ENCODE measurements at regions not wholly inside any gene's neighbourhood (a gene's known extent, or its start where the extent isn't known, plus 50 kb on each side); places are given as distances from the start of the nearest gene placed in this dataset.

GRCh38 chr21:19776076-19776475 lies 1222.1 kb upstream of the NCAM2 start:
- Histone ChIP-seq H3K27me3 (no peaks in the 10 kb centered on the region), H3K36me3 (no peaks in the 10 kb centered on the region), H3K4me1 (no peaks in the 10 kb centered on the region), H3K4me3 (no peak overlapping the region), H3K9me3 (peaks cover 0 to 20% (median 0%) of the 10 kb centered on the region in 12 donors), H3K27ac (no peak overlapping the region)
- DNase-seq = no peak
- intact Hi-C loops (cut with DNase I) = no loop called here
- ATAC-seq = no peak
- 49 to 69% (median 59%) methylated on average over 1 of the region's 1 CpG for WGBS, 4 donors
- no peak for TF ChIP-seq POLR2A (IDR thresholded peaks at IDR 0.05)
- no peak for TF ChIP-seq CTCF (IDR thresholded peaks at IDR 0.05)

- 69 to 78% (median 73%) methylated on average over 7 of the region's 7 CpGs for WGBS, 4 donors
- no peak for ATAC-seq
- Histone ChIP-seq H3K27me3 (no peaks in the 10 kb centered on the region), H3K4me1 (no peaks in the 10 kb centered on the region), H3K4me3 (no peak overlapping the region), H3K27ac (no peak overlapping the region), H3K9me3 (peaks cover 0 to 36% (median 2%) of the 10 kb centered on the region in 12 donors), H3K36me3 (no peaks in the 10 kb centered on the region)
- intact Hi-C loops (cut with DNase I) = no loop called here
- DNase-seq = no peak
- TF ChIP-seq POLR2A (IDR thresholded peaks at IDR 0.05) (no peak), CTCF (IDR thresholded peaks at IDR 0.05) (no peak)
These were observed 1216.1 kb upstream of the NCAM2 start for GRCh38 chr21:19781881-19782652.

GRCh38 chr21:19785941-19786340 lies 1212.3 kb upstream of the NCAM2 start:
- Histone ChIP-seq H3K4me3 (no peak overlapping the region), H3K9me3 (peaks cover 0 to 23% (median 0%) of the 10 kb centered on the region in 12 donors), H3K4me1 (no peaks in the 10 kb centered on the region), H3K27ac (no peak overlapping the region), H3K36me3 (no peaks in the 10 kb centered on the region), H3K27me3 (no peaks in the 10 kb centered on the region)
- DNase-seq = no peak
- intact Hi-C loops (cut with DNase I) = no loop called here
- WGBS, 4 donors = 60 to 80% (median 75%) methylated on average over 3 of the region's 3 CpGs
- no peak for TF ChIP-seq POLR2A (IDR thresholded peaks at IDR 0.05)
- TF ChIP-seq CTCF (IDR thresholded peaks at IDR 0.05) = no peak
- ATAC-seq = no peak

GRCh38 chr21:19792004-19792403 lies 1206.2 kb upstream of the NCAM2 start:
- Histone ChIP-seq H3K27me3 (no peaks in the 10 kb centered on the region), H3K27ac (no peak overlapping the region), H3K9me3 (no peaks in the 10 kb centered on the region), H3K4me3 (no peak overlapping the region), H3K4me1 (no peaks in the 10 kb centered on the region), H3K36me3 (no peaks in the 10 kb centered on the region)
- DNase-seq (no peak), ATAC-seq (no peak)
- intact Hi-C loops (cut with DNase I) = no loop called here
- TF ChIP-seq CTCF (IDR thresholded peaks at IDR 0.05) = no peak
- no peak for TF ChIP-seq POLR2A (IDR thresholded peaks at IDR 0.05)
- 42 to 56% (median 46%) methylated on average over 4 of the region's 4 CpGs for WGBS, 4 donors

All from heart left ventricle (tissue), 16 donors.